A549 (cell line): ENCODE measurements at regions not wholly inside any gene's neighbourhood (a gene's known extent, or its start where the extent isn't known, plus 50 kb on each side); places are given as distances from the start of the nearest gene placed in this dataset.

Experiments used
- ATAC-seq, 2 experiments: fragments of 200-7000 bp in 1 of 2; fragments of >200 bp in 1 of 2; cut with Nextera tagmentation in 1 of 2; cut with Tn5 transposase in 1 of 2; 3 replicates each; pipeline versions ENCODE4 v1.8.0 to v1.9.1; 2018 to 2020; ENCODE audit warnings: mild to moderate bottlenecking in 1 of 2, moderate library complexity in 1 of 2
- CTCF ChIA-PET: fragments of 300-600 bp; sonication (Branson Sonifier 250); formaldehyde crosslinking; extraction: SDS; loops from one replicate; lab custom pipeline; 2021; ENCODE audit warnings: antibody characterized with exemption, inconsistent platforms; lab: Yijun Ruan, JAX
- POLR2A ChIA-PET: fragments of 350-600 bp; formaldehyde crosslinking; extraction: SDS; loops from one replicate; lab custom pipeline; 2021; ENCODE audit warnings: antibody characterized with exemption, inconsistent platforms; lab: Yijun Ruan, JAX
- DNase-seq, 2 experiments: peaks; one replicate each; pipeline versions ENCODE4 v3.0.0 to v3.0.0-alpha.2; 2011 to 2016; ENCODE audit warnings: low read depth in 1 of 2, low spot score in 1 of 2
- FAIRE-seq: peaks from 2 replicates; lab custom pipeline; 2011; peaks lifted over from hg19 to GRCh38; lab: Jason Lieb, UNC
- H3K27ac ChIP-seq, 2 experiments: fragments of >200 bp; sonication (Bioruptor Twin); formaldehyde crosslinking; 3 replicates each; pipeline ENCODE4 v1.5.1; 2016 to 2017
- H3K4me1 ChIP-seq: fragments of >200 bp; sonication (Bioruptor Twin); formaldehyde crosslinking; 3 replicates; pipeline ENCODE4 v1.6.1; 2016
- H3K4me2 ChIP-seq: fragments of >200 bp; sonication (Bioruptor Twin); formaldehyde crosslinking; 3 replicates; pipeline ENCODE4 v1.6.1; 2016
- H3K4me3 ChIP-seq: fragments of >200 bp; sonication (Bioruptor Twin); formaldehyde crosslinking; 3 replicates; pipeline ENCODE4 v1.5.1; 2016
- H3K9me3 ChIP-seq: fragments of >200 bp; sonication (Bioruptor Twin); formaldehyde crosslinking; 3 replicates; pipeline ENCODE4 v1.6.1; 2016
- ATOH8 ChIP-seq: fragments of 250-450 bp; sonication (Bioruptor Pico); IDR thresholded peaks from 2 replicates; pipeline ENCODE4 v1.5.0; 2020; ENCODE audit warnings: low read depth, mild to moderate bottlenecking, moderate library complexity
- E2F6 ChIP-seq: IDR thresholded peaks from 2 replicates; pipeline ENCODE4 v1.6.1; 2012; ENCODE audit warnings: low read depth, borderline replicate concordance
- EHF ChIP-seq: fragments of 250-450 bp; sonication (Bioruptor Pico); IDR thresholded peaks from 2 replicates; pipeline ENCODE4 v1.5.0; 2020; ENCODE audit warnings: mild to moderate bottlenecking
- EP300 ChIP-seq, 2 experiments: fragments of >200 bp; sonication (Bioruptor Twin); formaldehyde crosslinking; IDR thresholded peaks; 2 replicates in 1 of 2; 3 replicates in 1 of 2; pipeline ENCODE4 v1.6.1; 2016 to 2017
- FOSL2 ChIP-seq, 2 experiments: fragments of 450-650 bp in 1 of 2; fragments of >200 bp in 1 of 2; sonication (Bioruptor Twin) in 1 of 2; formaldehyde crosslinking; IDR thresholded peaks; 2 replicates each; pipeline versions ENCODE4 v1.5.0 to v1.6.1; 2016 to 2020; ENCODE audit warnings: mild to moderate bottlenecking in 1 of 2, moderate library complexity in 1 of 2
- HDAC2 ChIP-seq: fragments of 200-600 bp; sonication (generic); IDR thresholded peaks from 2 replicates; pipeline ENCODE4 v1.6.1; 2016
- HOXA7 ChIP-seq: fragments of 250-450 bp; sonication (Bioruptor Pico); IDR thresholded peaks from 2 replicates; pipeline ENCODE4 v1.5.0; 2020; ENCODE audit warnings: mild to moderate bottlenecking, moderate library complexity
- MAX ChIP-seq: IDR thresholded peaks from 2 replicates; pipeline ENCODE4 v1.6.1; 2012
- POLR2A ChIP-seq: IDR thresholded peaks from 2 replicates; pipeline ENCODE4 v1.6.1; 2012; ENCODE audit warnings: mild to moderate bottlenecking, low read length
- RARB ChIP-seq: fragments of 250-450 bp; sonication (Bioruptor Pico); IDR thresholded peaks from 2 replicates; pipeline ENCODE4 v1.8.0; 2021; ENCODE audit warnings: mild to moderate bottlenecking, moderate library complexity
- RCOR1 ChIP-seq: fragments of 150-350 bp; IDR thresholded peaks from 2 replicates; pipeline ENCODE4 v1.6.1; 2014; ENCODE audit warnings: antibody characterized with exemption, low read length, low read depth
- REST ChIP-seq: fragments of 200-600 bp; sonication (generic); IDR thresholded peaks from 2 replicates; pipeline ENCODE4 v1.6.1; 2016; ENCODE audit warnings: antibody characterized with exemption, mild to moderate bottlenecking, moderate library complexity
- TP53 ChIP-seq: fragments of 250-450 bp; sonication (Bioruptor Pico); IDR thresholded peaks from 2 replicates; pipeline ENCODE4 v1.5.0; 2021; ENCODE audit warnings: mild to moderate bottlenecking, moderate library complexity
- whole genome bisulfite sequencing: methylation state at CpG from one replicate; pipeline ENCODE4 v1.1.6; 2017; ENCODE audit errors: missing lambda C conversion rate; 5-methylcytosine and 5-hydroxymethylcytosine counted together
- TF ChIP-seq, protein P1 (sequence below): fragments of 450-650 bp; IDR thresholded peaks from 2 replicates; pipeline ENCODE4 v1.6.1; 2014; ENCODE audit warnings: antibody characterized with exemption
- TF ChIP-seq, protein P2 (sequence below): fragments of 250-450 bp; sonication (Bioruptor Pico); IDR thresholded peaks from 2 replicates; pipeline ENCODE4 v1.5.0; 2021; ENCODE audit warnings: mild to moderate bottlenecking, moderate library complexity, borderline replicate concordance

- 84% methylated on average over 3 of the region's 3 CpGs for WGBS
- no peak for ATAC-seq
These were observed 448.5 kb downstream of the SOX6 start for GRCh38 chr11:15907806-15908205.

More at GRCh38 chr11:15907806-15908205, 448.5 kb downstream of the SOX6 start:
- Histone ChIP-seq H3K4me3 (no peak overlapping the region), H3K9me3 (no peaks in the 10 kb centered on the region), H3K4me1 (no peaks in the 10 kb centered on the region), H3K27ac (no peak overlapping the region), H3K4me2 (no peak overlapping the region)
- POLR2A ChIA-PET: no interaction called here
- FAIRE-seq (no peak), DNase-seq (no peak)
- CTCF ChIA-PET: no interaction called here
- TF ChIP-seq, protein P1, sequence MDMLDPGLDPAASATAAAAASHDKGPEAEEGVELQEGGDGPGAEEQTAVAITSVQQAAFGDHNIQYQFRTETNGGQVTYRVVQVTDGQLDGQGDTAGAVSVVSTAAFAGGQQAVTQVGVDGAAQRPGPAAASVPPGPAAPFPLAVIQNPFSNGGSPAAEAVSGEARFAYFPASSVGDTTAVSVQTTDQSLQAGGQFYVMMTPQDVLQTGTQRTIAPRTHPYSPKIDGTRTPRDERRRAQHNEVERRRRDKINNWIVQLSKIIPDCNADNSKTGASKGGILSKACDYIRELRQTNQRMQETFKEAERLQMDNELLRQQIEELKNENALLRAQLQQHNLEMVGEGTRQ: no peak
- no peak for TF ChIP-seq REST
- TF ChIP-seq FOSL2 (IDR thresholded peaks at IDR 0.05): no peak
- no peak for TF ChIP-seq FOSL2 (CRISPR knock-in tag; IDR thresholded peaks at IDR 0.05)
- TF ChIP-seq TP53: no peak
- TF ChIP-seq EHF: no peak
- no peak for TF ChIP-seq RCOR1
- TF ChIP-seq EP300 (IDR thresholded peaks at IDR 0.05): no peak
- no peak for TF ChIP-seq RARB (CRISPR knock-in tag)
- TF ChIP-seq ATOH8 (CRISPR knock-in tag): no peak
- no peak for TF ChIP-seq HDAC2
- TF ChIP-seq, protein P2, sequence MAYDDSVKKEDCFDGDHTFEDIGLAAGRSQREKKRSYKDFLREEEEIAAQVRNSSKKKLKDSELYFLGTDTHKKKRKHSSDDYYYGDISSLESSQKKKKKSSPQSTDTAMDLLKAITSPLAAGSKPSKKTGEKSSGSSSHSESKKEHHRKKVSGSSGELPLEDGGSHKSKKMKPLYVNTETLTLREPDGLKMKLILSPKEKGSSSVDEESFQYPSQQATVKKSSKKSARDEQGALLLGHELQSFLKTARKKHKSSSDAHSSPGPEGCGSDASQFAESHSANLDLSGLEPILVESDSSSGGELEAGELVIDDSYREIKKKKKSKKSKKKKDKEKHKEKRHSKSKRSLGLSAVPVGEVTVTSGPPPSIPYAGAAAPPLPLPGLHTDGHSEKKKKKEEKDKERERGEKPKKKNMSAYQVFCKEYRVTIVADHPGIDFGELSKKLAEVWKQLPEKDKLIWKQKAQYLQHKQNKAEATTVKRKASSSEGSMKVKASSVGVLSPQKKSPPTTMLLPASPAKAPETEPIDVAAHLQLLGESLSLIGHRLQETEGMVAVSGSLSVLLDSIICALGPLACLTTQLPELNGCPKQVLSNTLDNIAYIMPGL: no peak
- no peak for TF ChIP-seq HOXA7 (CRISPR knock-in tag)
- TF ChIP-seq MAX: no peak
- no peak for TF ChIP-seq POLR2A
- no peak for TF ChIP-seq E2F6
